Liver (tissue), 7 donors: ENCODE measurements at regions not wholly inside any gene's neighbourhood (a gene's known extent, or its start where the extent isn't known, plus 50 kb on each side); places are given as distances from the start of the nearest gene placed in this dataset.

Source experiments
- DNase-seq: peaks from one replicate; pipeline ENCODE4 v3.0.0-alpha.2; 2017; ENCODE audit warnings: low spot score
- H3K27ac ChIP-seq, 2 donors: one replicate each; pipeline ENCODE4 v1.7.0; 2013; ENCODE audit warnings: inconsistent platforms in 2 of 2, low read length in 2 of 2, control low read depth in 1 of 2, low read depth in 1 of 2, mild to moderate bottlenecking in 1 of 2
- H3K27me3 ChIP-seq, 4 donors: one replicate each; pipeline versions ENCODE4 v1.6.1 to v1.7.0; 2013; ENCODE audit warnings: low read length in 3 of 4, inconsistent platforms in 1 of 4, mild to moderate bottlenecking in 1 of 4, moderate library complexity in 1 of 4; ENCODE audit not compliant: control insufficient read depth in 4 of 4, insufficient read depth in 4 of 4
- H3K36me3 ChIP-seq, 4 donors: one replicate each; pipeline versions ENCODE4 v1.6.1 to v1.7.0; 2013; ENCODE audit warnings: low read length in 3 of 4, mild to moderate bottlenecking in 3 of 4, low read depth in 1 of 4, moderate library complexity in 1 of 4; ENCODE audit not compliant: control insufficient read depth in 4 of 4, insufficient read depth in 3 of 4
- H3K4me1 ChIP-seq, 4 donors: one replicate each; pipeline versions ENCODE4 v1.6.1 to v1.7.0; 2013; ENCODE audit warnings: low read length in 3 of 4, mild to moderate bottlenecking in 3 of 4, moderate library complexity in 1 of 4; ENCODE audit not compliant: control insufficient read depth in 4 of 4, insufficient read depth in 4 of 4
- H3K4me3 ChIP-seq, 3 donors: one replicate each; pipeline versions ENCODE4 v1.6.1 to v1.7.0; 2013; ENCODE audit warnings: low read length in 3 of 3, control low read depth in 1 of 3, low read depth in 1 of 3, mild to moderate bottlenecking in 1 of 3
- H3K9ac ChIP-seq, 2 donors: one replicate each; pipeline ENCODE4 v1.7.0; 2013; ENCODE audit warnings: low read length in 2 of 2, mild to moderate bottlenecking in 2 of 2, moderate library complexity in 2 of 2, control low read depth in 1 of 2, low read depth in 1 of 2
- H3K9me3 ChIP-seq, 4 donors: one replicate each; pipeline versions ENCODE4 v1.6.1 to v1.7.0; 2013; ENCODE audit warnings: low read length in 3 of 4; ENCODE audit not compliant: control insufficient read depth in 4 of 4
- EGR1 ChIP-seq, 2 donors: IDR thresholded peaks; 2 replicates each; pipeline ENCODE4 v1.6.1; 2016 to 2018; ENCODE audit warnings: antibody characterized with exemption in 2 of 2, low read depth in 2 of 2
- FOXA1 ChIP-seq: IDR thresholded peaks from 2 replicates; pipeline ENCODE4 v1.6.1; 2016; ENCODE audit warnings: antibody characterized with exemption
- FOXA2 ChIP-seq: IDR thresholded peaks from 2 replicates; pipeline ENCODE4 v1.6.1; 2016; ENCODE audit warnings: antibody characterized with exemption
- HNF4A ChIP-seq, 2 donors: conservative IDR thresholded peaks; 2 replicates each; pipeline ENCODE4 v1.6.1; 2016; ENCODE audit warnings: antibody characterized with exemption in 2 of 2, mild to moderate bottlenecking in 2 of 2
- HNF4G ChIP-seq: IDR thresholded peaks from 2 replicates; pipeline ENCODE4 v1.6.1; 2016; ENCODE audit warnings: antibody characterized with exemption
- JUND ChIP-seq, 2 donors: IDR thresholded peaks; 2 replicates each; pipeline ENCODE4 v1.6.1; 2016; ENCODE audit warnings: antibody characterized with exemption in 2 of 2
- MAX ChIP-seq: IDR thresholded peaks from 2 replicates; pipeline ENCODE4 v1.6.1; 2016; ENCODE audit warnings: antibody characterized with exemption
- NR2F2 ChIP-seq: IDR thresholded peaks from 2 replicates; pipeline ENCODE4 v1.6.1; 2016; ENCODE audit warnings: antibody characterized with exemption
- RAD21 ChIP-seq, 2 donors: IDR thresholded peaks; 2 replicates each; pipeline ENCODE4 v1.6.1; 2016; ENCODE audit warnings: antibody characterized with exemption in 2 of 2, mild to moderate bottlenecking in 2 of 2
- REST ChIP-seq: IDR thresholded peaks from 2 replicates; pipeline ENCODE4 v1.6.1; 2016; ENCODE audit warnings: antibody characterized with exemption, mild to moderate bottlenecking
- RXRA ChIP-seq, 2 donors: IDR thresholded peaks; 2 replicates each; pipeline ENCODE4 v1.6.1; 2017 to 2018; ENCODE audit warnings: antibody characterized with exemption in 2 of 2, mild to moderate bottlenecking in 1 of 2
- SP1 ChIP-seq: IDR thresholded peaks from 2 replicates; pipeline ENCODE4 v1.6.1; 2018; ENCODE audit warnings: antibody characterized with exemption, mild to moderate bottlenecking
- TAF1 ChIP-seq: conservative IDR thresholded peaks from 2 replicates; pipeline ENCODE4 v1.6.1; 2016; ENCODE audit warnings: antibody characterized with exemption, mild to moderate bottlenecking
- ZBTB33 ChIP-seq: IDR thresholded peaks from 2 replicates; pipeline ENCODE4 v1.6.1; 2016; ENCODE audit warnings: antibody characterized with exemption
- WGBS: extraction: QIAGEN DNeasy Blood & Tissue Kit; methylation state at CpG from one replicate; pipeline ENCODE4 v1.1.7; 2013; 5-methylcytosine and 5-hydroxymethylcytosine counted together
- donor health status: healthy.
- donor health status: healthy.
- donor health status: healthy.
- donor health status: healthy.

GRCh38 chr6:50922579-50923525, 104.2 kb downstream of the TFAP2B start (continued):
- no peak for TF ChIP-seq REST
- no peak for TF ChIP-seq MAX

GRCh38 chr6:50924758-50925157, 106.1 kb downstream of the TFAP2B start:
- DNase-seq = no peak
- 43% methylated on average over 3 of the region's 3 CpGs for WGBS
- no peak overlapping the region for H3K9ac ChIP-seq
- no peak overlapping the region for H3K27ac ChIP-seq
- H3K9me3 ChIP-seq = peaks cover 0 to 9% (median 0%) of the 10 kb centered on the region in 4 donors
- H3K36me3 ChIP-seq = no peaks in the 10 kb centered on the region
- TF ChIP-seq HNF4G (no peak), HNF4A (conservative IDR thresholded peaks at IDR 0.05) (no peak), RAD21 (IDR thresholded peaks at IDR 0.05) (no peak), REST (no peak), EGR1 (IDR thresholded peaks at IDR 0.05; ENCODE audit: low read depth in 2 of 2) (no peak), SP1 (no peak), NR2F2 (no peak), FOXA2 (no peak), RXRA (IDR thresholded peaks at IDR 0.05) (no peak), JUND (IDR thresholded peaks at IDR 0.05) (no peak), FOXA1 (no peak), TAF1 (no peak), ZBTB33 (no peak)
- H3K4me1 ChIP-seq = no peaks in the 10 kb centered on the region
- H3K4me3 ChIP-seq = no peak overlapping the region
- no peaks in the 10 kb centered on the region for H3K27me3 ChIP-seq
